HepG2 (cell line): ENCODE measurements at regions not wholly inside any gene's neighbourhood (a gene's known extent, or its start where the extent isn't known, plus 50 kb on each side); places are given as distances from the start of the nearest gene placed in this dataset.

ENCODE experiments used
- CREB1 ChIP-seq, 2 experiments: fragments of 450-650 bp in 1 of 2; IDR thresholded peaks; 2 replicates each; pipeline ENCODE4 v1.6.1; 2016 to 2017; ENCODE audit warnings: control low read depth in 1 of 2, mild to moderate bottlenecking in 1 of 2, missing compliant biosample characterization in 1 of 2, missing genetic modification characterization in 1 of 2
- EHMT2 ChIP-seq: fragments of 200-600 bp; sonication (generic); IDR thresholded peaks from 2 replicates; pipeline ENCODE4 v1.7.0; 2017; ENCODE audit warnings: antibody characterized with exemption, low read depth, low read length, borderline replicate concordance
- EP300 ChIP-seq, 3 experiments: sonication (generic) in 1 of 3; formaldehyde crosslinking in 1 of 3; IDR thresholded peaks; 2 replicates each; pipeline versions ENCODE4 v1.5.1 to v1.6.1; 2011 to 2020; ENCODE audit warnings: low read depth in 2 of 3, low read length in 2 of 3, borderline replicate concordance in 1 of 3, improper control_type of control experiment in 1 of 3, mild to moderate bottlenecking in 1 of 3, missing genetic modification reagents in 1 of 3, moderate library complexity in 1 of 3
- EZH2 ChIP-seq: conservative IDR thresholded peaks from 2 replicates; pipeline ENCODE4 v1.6.1; 2012; ENCODE audit warnings: mild to moderate bottlenecking, low read depth, low read length, moderate library complexity
- FOSL1 ChIP-seq: sonication (generic); formaldehyde crosslinking; IDR thresholded peaks from 2 replicates; pipeline ENCODE4 v1.9.0; 2021; ENCODE audit warnings: missing genetic modification reagents, borderline replicate concordance
- FOXM1 ChIP-seq: sonication (generic); formaldehyde crosslinking; IDR thresholded peaks from 2 replicates; pipeline ENCODE4 v1.5.0; 2020; ENCODE audit warnings: missing genetic modification reagents
- HDAC1 ChIP-seq: sonication (generic); formaldehyde crosslinking; IDR thresholded peaks from 2 replicates; pipeline ENCODE4 v1.5.1; 2020; ENCODE audit warnings: mild to moderate bottlenecking, missing genetic modification reagents
- MED13 ChIP-seq: sonication (generic); formaldehyde crosslinking; IDR thresholded peaks from 2 replicates; pipeline ENCODE4 v1.5.0; 2020; ENCODE audit warnings: missing genetic modification reagents
- NPAS2 ChIP-seq: sonication (generic); formaldehyde crosslinking; IDR thresholded peaks from 2 replicates; pipeline ENCODE4 v1.8.0; 2022; ENCODE audit warnings: mild to moderate bottlenecking, missing genetic modification reagents, borderline replicate concordance
- ZNF609 ChIP-seq: sonication (generic); formaldehyde crosslinking; IDR thresholded peaks from 2 replicates; pipeline ENCODE4 v1.4.0; 2020; ENCODE audit warnings: mild to moderate bottlenecking, missing genetic modification reagents, borderline replicate concordance
- TF ChIP-seq, protein P1 (sequence below): sonication (generic); formaldehyde crosslinking; IDR thresholded peaks from 2 replicates; pipeline ENCODE4 v1.5.0; 2020; ENCODE audit warnings: mild to moderate bottlenecking, missing genetic modification reagents, moderate library complexity
- TF ChIP-seq, protein P2 (sequence below): sonication (generic); formaldehyde crosslinking; IDR thresholded peaks from 2 replicates; pipeline ENCODE4 v1.5.1; 2020; ENCODE audit warnings: mild to moderate bottlenecking, missing genetic modification reagents
- TF ChIP-seq, protein P3 (sequence below): sonication (generic); formaldehyde crosslinking; IDR thresholded peaks from 2 replicates; pipeline ENCODE4 v1.4.0; 2020; ENCODE audit warnings: missing genetic modification reagents

DNA sequence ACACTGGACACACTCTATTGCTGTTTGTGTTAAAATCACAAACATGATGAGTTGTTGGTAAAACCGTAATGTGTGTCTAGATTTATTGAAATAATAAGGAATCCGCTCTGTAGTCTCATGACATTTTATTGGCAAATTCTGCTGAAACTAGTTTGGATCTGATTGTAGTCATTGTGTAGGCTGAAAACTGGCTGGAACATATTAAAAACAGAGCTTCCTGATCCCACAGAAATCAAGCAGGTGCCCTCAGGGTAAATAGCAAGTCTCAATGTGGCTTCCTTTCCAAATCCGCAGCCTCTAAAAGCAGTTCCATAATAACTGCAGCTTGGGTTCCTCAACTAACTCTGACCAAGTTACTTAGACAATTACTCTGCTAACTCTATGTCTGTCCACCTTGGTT lies 427.5 kb upstream of the KIF2A start:
- no peak for TF ChIP-seq EP300 (IDR thresholded peaks at IDR 0.05; ENCODE audit: low read depth in 2 of 2, low read length in 2 of 2)
- TF ChIP-seq EP300 (CRISPR knock-in tag; IDR thresholded peaks at IDR 0.05; ENCODE audit: borderline replicate concordance): no peak
- TF ChIP-seq ZNF609 (CRISPR knock-in tag): no peak
- TF ChIP-seq EZH2: no peak
- no peak for TF ChIP-seq MED13
- TF ChIP-seq, protein P1, sequence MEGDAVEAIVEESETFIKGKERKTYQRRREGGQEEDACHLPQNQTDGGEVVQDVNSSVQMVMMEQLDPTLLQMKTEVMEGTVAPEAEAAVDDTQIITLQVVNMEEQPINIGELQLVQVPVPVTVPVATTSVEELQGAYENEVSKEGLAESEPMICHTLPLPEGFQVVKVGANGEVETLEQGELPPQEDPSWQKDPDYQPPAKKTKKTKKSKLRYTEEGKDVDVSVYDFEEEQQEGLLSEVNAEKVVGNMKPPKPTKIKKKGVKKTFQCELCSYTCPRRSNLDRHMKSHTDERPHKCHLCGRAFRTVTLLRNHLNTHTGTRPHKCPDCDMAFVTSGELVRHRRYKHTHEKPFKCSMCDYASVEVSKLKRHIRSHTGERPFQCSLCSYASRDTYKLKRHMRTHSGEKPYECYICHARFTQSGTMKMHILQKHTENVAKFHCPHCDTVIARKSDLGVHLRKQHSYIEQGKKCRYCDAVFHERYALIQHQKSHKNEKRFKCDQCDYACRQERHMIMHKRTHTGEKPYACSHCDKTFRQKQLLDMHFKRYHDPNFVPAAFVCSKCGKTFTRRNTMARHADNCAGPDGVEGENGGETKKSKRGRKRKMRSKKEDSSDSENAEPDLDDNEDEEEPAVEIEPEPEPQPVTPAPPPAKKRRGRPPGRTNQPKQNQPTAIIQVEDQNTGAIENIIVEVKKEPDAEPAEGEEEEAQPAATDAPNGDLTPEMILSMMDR: no peak
- no peak for TF ChIP-seq FOXM1 (CRISPR knock-in tag)
- TF ChIP-seq EHMT2: no peak
- no peak for TF ChIP-seq HDAC1
- TF ChIP-seq CREB1 (IDR thresholded peaks at IDR 0.05): no peak
- no peak for TF ChIP-seq CREB1 (CRISPR knock-in tag; IDR thresholded peaks at IDR 0.05)
- TF ChIP-seq, protein P2, sequence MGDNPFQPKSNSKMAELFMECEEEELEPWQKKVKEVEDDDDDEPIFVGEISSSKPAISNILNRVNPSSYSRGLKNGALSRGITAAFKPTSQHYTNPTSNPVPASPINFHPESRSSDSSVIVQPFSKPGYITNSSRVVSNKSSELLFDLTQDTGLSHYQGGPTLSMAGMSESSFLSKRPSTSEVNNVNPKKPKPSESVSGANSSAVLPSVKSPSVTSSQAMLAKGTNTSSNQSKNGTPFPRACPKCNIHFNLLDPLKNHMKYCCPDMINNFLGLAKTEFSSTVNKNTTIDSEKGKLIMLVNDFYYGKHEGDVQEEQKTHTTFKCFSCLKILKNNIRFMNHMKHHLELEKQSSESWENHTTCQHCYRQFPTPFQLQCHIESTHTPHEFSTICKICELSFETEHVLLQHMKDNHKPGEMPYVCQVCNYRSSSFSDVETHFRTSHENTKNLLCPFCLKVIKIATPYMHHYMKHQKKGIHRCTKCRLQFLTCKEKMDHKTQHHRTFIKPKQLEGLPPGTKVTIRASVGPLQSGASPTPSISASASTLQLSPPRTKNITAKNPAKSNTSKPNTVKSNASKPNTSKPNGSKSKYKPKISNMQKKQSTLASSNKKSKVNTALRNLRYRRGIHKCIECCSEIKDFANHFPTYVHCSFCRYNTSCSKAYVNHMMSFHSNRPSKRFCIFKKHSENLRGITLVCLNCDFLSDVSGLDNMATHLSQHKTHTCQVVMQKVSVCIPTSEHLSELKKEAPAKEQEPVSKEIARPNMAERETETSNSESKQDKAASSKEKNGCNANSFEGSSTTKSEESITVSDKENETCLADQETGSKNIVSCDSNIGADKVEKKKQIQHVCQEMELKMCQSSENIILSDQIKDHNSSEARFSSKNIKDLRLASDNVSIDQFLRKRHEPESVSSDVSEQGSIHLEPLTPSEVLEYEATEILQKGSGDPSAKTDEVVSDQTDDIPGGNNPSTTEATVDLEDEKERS (CRISPR knock-in tag): no peak
- TF ChIP-seq FOSL1 (CRISPR knock-in tag): no peak
- no peak for TF ChIP-seq NPAS2 (CRISPR knock-in tag)
- TF ChIP-seq, protein P3, sequence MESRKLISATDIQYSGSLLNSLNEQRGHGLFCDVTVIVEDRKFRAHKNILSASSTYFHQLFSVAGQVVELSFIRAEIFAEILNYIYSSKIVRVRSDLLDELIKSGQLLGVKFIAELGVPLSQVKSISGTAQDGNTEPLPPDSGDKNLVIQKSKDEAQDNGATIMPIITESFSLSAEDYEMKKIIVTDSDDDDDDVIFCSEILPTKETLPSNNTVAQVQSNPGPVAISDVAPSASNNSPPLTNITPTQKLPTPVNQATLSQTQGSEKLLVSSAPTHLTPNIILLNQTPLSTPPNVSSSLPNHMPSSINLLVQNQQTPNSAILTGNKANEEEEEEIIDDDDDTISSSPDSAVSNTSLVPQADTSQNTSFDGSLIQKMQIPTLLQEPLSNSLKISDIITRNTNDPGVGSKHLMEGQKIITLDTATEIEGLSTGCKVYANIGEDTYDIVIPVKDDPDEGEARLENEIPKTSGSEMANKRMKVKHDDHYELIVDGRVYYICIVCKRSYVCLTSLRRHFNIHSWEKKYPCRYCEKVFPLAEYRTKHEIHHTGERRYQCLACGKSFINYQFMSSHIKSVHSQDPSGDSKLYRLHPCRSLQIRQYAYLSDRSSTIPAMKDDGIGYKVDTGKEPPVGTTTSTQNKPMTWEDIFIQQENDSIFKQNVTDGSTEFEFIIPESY (CRISPR knock-in tag): no peak
